ENCODE measurements at regions not wholly inside any gene's neighbourhood (a gene's known extent, or its start where the extent isn't known, plus 50 kb on each side); places are given as distances from the start of the nearest gene placed in this dataset.

- TF ChIP-seq CTCF (IDR thresholded peaks at IDR 0.05) (no peak), FOSL2 (IDR thresholded peaks at IDR 0.05; ENCODE audit: borderline replicate concordance, low read depth) (no peak), FOXJ3 (CRISPR knock-in tag; IDR thresholded peaks at IDR 0.05) (no peak), RAD21 (IDR thresholded peaks at IDR 0.05; ENCODE audit: low read length) (no peak), CHD2 (IDR thresholded peaks at IDR 0.05; ENCODE audit: low read length, partially characterized antibody) (no peak), EP300 (IDR thresholded peaks at IDR 0.05; ENCODE audit: borderline replicate concordance in 1 of 2, low read depth in 1 of 2, low read length in 1 of 2) (no peak), MXI1 (IDR thresholded peaks at IDR 0.05; ENCODE audit: low read depth, low read length) (no peak), JUND (IDR thresholded peaks at IDR 0.05) (no peak), RFX5 (IDR thresholded peaks at IDR 0.05; ENCODE audit: low read length) (no peak), TCF12 (IDR thresholded peaks at IDR 0.05) (no peak), IRF3 (IDR thresholded peaks at IDR 0.05; ENCODE audit: low read depth, low read length) (no peak)
- TF ChIP-seq, protein P1, sequence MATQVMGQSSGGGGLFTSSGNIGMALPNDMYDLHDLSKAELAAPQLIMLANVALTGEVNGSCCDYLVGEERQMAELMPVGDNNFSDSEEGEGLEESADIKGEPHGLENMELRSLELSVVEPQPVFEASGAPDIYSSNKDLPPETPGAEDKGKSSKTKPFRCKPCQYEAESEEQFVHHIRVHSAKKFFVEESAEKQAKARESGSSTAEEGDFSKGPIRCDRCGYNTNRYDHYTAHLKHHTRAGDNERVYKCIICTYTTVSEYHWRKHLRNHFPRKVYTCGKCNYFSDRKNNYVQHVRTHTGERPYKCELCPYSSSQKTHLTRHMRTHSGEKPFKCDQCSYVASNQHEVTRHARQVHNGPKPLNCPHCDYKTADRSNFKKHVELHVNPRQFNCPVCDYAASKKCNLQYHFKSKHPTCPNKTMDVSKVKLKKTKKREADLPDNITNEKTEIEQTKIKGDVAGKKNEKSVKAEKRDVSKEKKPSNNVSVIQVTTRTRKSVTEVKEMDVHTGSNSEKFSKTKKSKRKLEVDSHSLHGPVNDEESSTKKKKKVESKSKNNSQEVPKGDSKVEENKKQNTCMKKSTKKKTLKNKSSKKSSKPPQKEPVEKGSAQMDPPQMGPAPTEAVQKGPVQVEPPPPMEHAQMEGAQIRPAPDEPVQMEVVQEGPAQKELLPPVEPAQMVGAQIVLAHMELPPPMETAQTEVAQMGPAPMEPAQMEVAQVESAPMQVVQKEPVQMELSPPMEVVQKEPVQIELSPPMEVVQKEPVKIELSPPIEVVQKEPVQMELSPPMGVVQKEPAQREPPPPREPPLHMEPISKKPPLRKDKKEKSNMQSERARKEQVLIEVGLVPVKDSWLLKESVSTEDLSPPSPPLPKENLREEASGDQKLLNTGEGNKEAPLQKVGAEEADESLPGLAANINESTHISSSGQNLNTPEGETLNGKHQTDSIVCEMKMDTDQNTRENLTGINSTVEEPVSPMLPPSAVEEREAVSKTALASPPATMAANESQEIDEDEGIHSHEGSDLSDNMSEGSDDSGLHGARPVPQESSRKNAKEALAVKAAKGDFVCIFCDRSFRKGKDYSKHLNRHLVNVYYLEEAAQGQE (IDR thresholded peaks at IDR 0.05; ENCODE audit: low read depth, low read length) = no peak
These were observed 623.7 kb downstream of the BNC2 start for GRCh38 chr9:16246785-16247184.

Measured in SK-N-SH (cell line).